Kidney (tissue), 13 donors: ENCODE measurements at regions not wholly inside any gene's neighbourhood (a gene's known extent, or its start where the extent isn't known, plus 50 kb on each side); places are given as distances from the start of the nearest gene placed in this dataset.

ENCODE experiments used
- DNase-seq, 5 donors: peaks; one replicate each; pipeline ENCODE4 v3.0.0-alpha.2; 2013 to 2020
- FAIRE-seq: peaks from 2 replicates; lab custom pipeline; 2012; peaks lifted over from hg19 to GRCh38; lab: Jason Lieb, UNC
- H3K27ac ChIP-seq, 2 donors: one replicate each; pipeline ENCODE4 v1.7.0; 2013; ENCODE audit warnings: low read depth in 2 of 2, low read length in 2 of 2, inconsistent platforms in 1 of 2
- H3K27me3 ChIP-seq: one replicate; pipeline ENCODE4 v1.7.1; 2013; ENCODE audit warnings: low read length, inconsistent platforms; ENCODE audit not compliant: control insufficient read depth, insufficient read depth
- H3K36me3 ChIP-seq, 3 donors: one replicate each; pipeline versions ENCODE4 v1.7.0 to v1.7.1; 2013; ENCODE audit warnings: low read length in 3 of 3, control low read depth in 1 of 3, inconsistent platforms in 1 of 3; ENCODE audit not compliant: insufficient read depth in 3 of 3, control insufficient read depth in 2 of 3
- H3K4me1 ChIP-seq, 3 donors: one replicate each; pipeline versions ENCODE4 v1.7.0 to v1.7.1; 2013; ENCODE audit warnings: low read length in 3 of 3, inconsistent platforms in 1 of 3, low read depth in 1 of 3; ENCODE audit not compliant: control insufficient read depth in 2 of 3, insufficient read depth in 2 of 3
- H3K4me3 ChIP-seq, 3 donors: one replicate each; pipeline versions ENCODE4 v1.7.0 to v1.8.1; 2013; ENCODE audit warnings: low read length in 3 of 3, control low read depth in 1 of 3, inconsistent platforms in 1 of 3
- H3K9ac ChIP-seq, 3 donors: one replicate each; pipeline versions ENCODE4 v1.7.0 to v1.7.1; 2013; ENCODE audit warnings: low read length in 3 of 3, control low read depth in 1 of 3, inconsistent platforms in 1 of 3
- H3K9me3 ChIP-seq, 3 donors: one replicate each; pipeline versions ENCODE4 v1.7.0 to v1.7.1; 2013; ENCODE audit warnings: low read length in 3 of 3, control low read depth in 1 of 3, inconsistent platforms in 1 of 3; ENCODE audit not compliant: control insufficient read depth in 2 of 3, insufficient read depth in 1 of 3
- intact Hi-C: fragments of 100-400 bp; cut with DNase I; formaldehyde crosslinking; loops from one replicate; pipeline ENCODE4 v1.11.1; 2022
- TF ChIP-seq, protein P1 (sequence below): IDR thresholded peaks from 3 replicates; pipeline ENCODE4 v1.5.1; 2012; ENCODE audit warnings: mild to moderate bottlenecking, moderate library complexity, borderline replicate concordance; ENCODE audit not compliant: insufficient read depth; ENCODE audit errors: extremely low read depth
- donor health status: control.
- donor health status: control.
- donor health status: control.
- donor health status: control.
- donor health status: control.
- donor health status: DM: yes; HTN: yes; CAD: no.
- donor health status: Normal renal cell carcinoma (clear cell type).

DNA sequence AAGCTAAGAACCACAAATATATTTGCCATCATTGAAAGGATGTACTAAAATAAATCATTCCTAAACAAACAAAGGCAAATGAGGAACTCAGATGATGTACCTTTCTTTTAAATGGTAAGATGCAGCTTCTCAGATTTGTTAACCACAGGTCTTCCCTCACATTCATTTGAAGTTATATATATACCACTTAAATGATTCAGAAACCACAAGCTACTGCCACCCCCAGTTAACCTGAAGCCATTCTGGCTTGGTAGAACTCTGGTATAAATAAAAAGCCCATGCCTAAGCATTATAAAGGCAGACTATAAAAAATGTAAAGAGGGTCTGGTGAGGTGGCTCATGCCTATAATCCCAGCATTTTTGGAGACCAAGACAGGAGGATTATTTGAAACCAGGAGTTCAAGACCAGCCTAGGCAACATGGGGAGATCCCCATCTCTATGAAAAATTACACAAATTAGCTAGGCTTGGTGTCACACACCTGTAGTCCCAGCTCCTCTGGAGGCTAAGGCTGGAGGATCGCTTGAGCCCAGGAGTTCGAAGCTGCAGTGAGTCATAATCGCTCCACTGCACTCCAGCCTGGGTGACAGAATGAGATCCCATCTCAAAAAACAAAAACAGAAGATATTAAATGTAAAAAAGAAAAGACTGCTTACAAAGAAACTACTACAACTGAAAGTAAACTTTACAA lies 1185.3 kb downstream of the JRKL start:
- no peak overlapping the region for H3K9ac ChIP-seq
- H3K4me3 ChIP-seq, result no peak overlapping the region
- no peak for FAIRE-seq

DNA sequence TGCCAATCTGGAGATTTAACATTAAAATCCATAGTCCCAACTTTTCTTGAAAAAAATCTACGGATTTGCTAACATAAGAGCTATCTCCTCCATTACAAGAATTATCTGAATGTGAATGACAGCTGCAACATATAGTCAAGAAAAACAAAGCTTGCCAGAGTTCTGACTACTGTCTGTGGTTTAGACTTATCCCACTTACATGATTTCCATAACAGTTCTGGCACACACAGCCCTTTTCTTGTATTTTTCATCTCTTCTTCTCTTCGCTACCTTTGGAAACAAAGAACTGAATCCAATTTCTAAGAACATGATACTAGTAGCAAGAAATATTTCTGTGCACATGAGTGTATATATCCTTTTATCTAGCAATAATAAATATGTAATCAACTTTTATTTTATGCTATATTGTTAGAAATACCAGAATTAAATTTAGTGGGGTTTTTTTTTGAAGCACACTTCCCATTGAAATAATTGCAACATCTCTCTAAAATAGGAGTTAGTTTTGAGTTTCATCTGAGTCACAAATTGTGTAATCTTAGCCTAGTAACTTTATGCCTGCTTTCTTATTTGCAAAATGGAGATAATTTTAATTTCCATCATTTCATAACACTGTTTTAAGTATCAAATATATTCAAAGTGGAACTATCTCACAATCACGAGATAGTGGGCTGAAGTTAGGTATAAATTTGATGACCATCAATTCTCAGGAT lies 1217.6 kb downstream of the JRKL start:
- DNase-seq (no peak), FAIRE-seq (no peak)
- no peak overlapping the region for H3K27ac ChIP-seq
- no peak overlapping the region for H3K9ac ChIP-seq
- H3K36me3 ChIP-seq, result no peaks in the 10 kb centered on the region
- no peaks in the 10 kb centered on the region for H3K27me3 ChIP-seq
- intact Hi-C loops, result no loop called here
- no peak overlapping the region for H3K4me3 ChIP-seq
- peaks cover 0 to 8% (median 0%) of the 10 kb centered on the region in 3 donors for H3K9me3 ChIP-seq
- no peaks in the 10 kb centered on the region for H3K4me1 ChIP-seq
- TF ChIP-seq, protein P1, sequence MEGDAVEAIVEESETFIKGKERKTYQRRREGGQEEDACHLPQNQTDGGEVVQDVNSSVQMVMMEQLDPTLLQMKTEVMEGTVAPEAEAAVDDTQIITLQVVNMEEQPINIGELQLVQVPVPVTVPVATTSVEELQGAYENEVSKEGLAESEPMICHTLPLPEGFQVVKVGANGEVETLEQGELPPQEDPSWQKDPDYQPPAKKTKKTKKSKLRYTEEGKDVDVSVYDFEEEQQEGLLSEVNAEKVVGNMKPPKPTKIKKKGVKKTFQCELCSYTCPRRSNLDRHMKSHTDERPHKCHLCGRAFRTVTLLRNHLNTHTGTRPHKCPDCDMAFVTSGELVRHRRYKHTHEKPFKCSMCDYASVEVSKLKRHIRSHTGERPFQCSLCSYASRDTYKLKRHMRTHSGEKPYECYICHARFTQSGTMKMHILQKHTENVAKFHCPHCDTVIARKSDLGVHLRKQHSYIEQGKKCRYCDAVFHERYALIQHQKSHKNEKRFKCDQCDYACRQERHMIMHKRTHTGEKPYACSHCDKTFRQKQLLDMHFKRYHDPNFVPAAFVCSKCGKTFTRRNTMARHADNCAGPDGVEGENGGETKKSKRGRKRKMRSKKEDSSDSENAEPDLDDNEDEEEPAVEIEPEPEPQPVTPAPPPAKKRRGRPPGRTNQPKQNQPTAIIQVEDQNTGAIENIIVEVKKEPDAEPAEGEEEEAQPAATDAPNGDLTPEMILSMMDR, result no peak

More for the DNA sequence above, 1185.3 kb downstream of the JRKL start:
- intact Hi-C loops, result no loop called here
- Histone ChIP-seq H3K27ac (no peak overlapping the region), H3K36me3 (no peaks in the 10 kb centered on the region), H3K9me3 (no peaks in the 10 kb centered on the region), H3K27me3 (no peaks in the 10 kb centered on the region), H3K4me1 (no peaks in the 10 kb centered on the region)
- TF ChIP-seq, protein P1, result no peak
- no peak for DNase-seq

DNA sequence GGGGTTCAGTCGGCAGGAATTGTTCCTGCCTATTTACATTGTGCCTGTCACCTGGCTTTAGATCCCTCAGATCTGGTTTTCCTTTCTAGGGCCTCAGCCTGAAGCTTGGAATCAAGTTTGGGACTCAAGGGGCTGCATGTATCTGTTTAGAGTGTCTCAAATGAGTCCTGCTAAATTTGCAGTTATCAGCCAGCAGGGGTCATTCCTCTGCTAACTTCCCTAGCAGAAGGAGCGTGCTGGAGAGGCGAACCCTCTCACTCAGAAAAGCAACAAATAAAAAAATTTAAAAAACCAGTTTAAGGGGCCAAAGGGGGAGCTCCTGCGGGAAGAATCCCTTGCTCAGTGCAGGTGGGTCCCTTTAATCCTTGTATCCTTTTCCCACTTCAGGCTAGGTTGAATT lies 1220.2 kb downstream of the JRKL start:
- peaks cover 0 to 8% (median 0%) of the 10 kb centered on the region in 3 donors for H3K9me3 ChIP-seq
- TF ChIP-seq, protein P1, result no peak
- DNase-seq, result no peak
- no peak overlapping the region for H3K4me3 ChIP-seq
- no peaks in the 10 kb centered on the region for H3K27me3 ChIP-seq
- H3K36me3 ChIP-seq, result no peaks in the 10 kb centered on the region
- FAIRE-seq, result no peak
- H3K27ac ChIP-seq, result no peak overlapping the region
- no peak overlapping the region for H3K9ac ChIP-seq
- intact Hi-C loops, result no loop called here
- H3K4me1 ChIP-seq, result no peaks in the 10 kb centered on the region
